ENCODE measurements at regions not wholly inside any gene's neighbourhood (a gene's known extent, or its start where the extent isn't known, plus 50 kb on each side); places are given as distances from the start of the nearest gene placed in this dataset.

DNA sequence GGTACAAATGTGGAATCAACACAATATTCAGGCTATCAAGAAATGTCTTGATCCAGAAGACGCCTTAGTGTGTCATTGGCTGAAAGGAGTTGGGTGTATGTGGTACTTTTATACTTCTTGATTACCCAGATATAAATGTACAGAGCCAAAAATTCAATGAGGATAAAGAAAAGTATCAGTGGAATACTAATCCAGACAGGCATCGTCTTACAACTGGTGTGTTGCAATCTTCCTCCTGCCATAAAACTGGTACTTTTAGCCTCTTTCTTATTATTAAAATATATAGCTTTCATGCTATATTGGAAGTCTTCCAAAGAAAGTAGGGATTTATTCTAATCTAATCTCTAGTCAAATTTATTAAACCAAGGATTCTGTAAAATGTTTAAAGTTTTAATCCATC is 388.6 kb upstream of the MIR17HG start:
- no peaks in the 10 kb centered on the region for H3K27me3 ChIP-seq (ENCODE audit: control insufficient read depth, insufficient read depth, low read length)
- no peak overlapping the region for H3K27ac ChIP-seq (ENCODE audit: low read depth, low read length)
- no CpG with 5 or more reads among the region's 2 CpGs for WGBS (ENCODE audit: insufficient coverage)
- DNase-seq (ENCODE audit: low read depth in 4 of 6, low spot score in 6 of 6), result no peak
- no peaks in the 10 kb centered on the region for H3K4me1 ChIP-seq (ENCODE audit: control insufficient read depth, insufficient read depth, low read length)
- H3K36me3 ChIP-seq (ENCODE audit: control insufficient read depth, insufficient read depth, low read length), result no peaks in the 10 kb centered on the region
- H3K9me3 ChIP-seq (ENCODE audit: control insufficient read depth, insufficient read depth, low read length), result no peaks in the 10 kb centered on the region
- no peak overlapping the region for H3K4me3 ChIP-seq (ENCODE audit: low read depth, low read length)

DNA sequence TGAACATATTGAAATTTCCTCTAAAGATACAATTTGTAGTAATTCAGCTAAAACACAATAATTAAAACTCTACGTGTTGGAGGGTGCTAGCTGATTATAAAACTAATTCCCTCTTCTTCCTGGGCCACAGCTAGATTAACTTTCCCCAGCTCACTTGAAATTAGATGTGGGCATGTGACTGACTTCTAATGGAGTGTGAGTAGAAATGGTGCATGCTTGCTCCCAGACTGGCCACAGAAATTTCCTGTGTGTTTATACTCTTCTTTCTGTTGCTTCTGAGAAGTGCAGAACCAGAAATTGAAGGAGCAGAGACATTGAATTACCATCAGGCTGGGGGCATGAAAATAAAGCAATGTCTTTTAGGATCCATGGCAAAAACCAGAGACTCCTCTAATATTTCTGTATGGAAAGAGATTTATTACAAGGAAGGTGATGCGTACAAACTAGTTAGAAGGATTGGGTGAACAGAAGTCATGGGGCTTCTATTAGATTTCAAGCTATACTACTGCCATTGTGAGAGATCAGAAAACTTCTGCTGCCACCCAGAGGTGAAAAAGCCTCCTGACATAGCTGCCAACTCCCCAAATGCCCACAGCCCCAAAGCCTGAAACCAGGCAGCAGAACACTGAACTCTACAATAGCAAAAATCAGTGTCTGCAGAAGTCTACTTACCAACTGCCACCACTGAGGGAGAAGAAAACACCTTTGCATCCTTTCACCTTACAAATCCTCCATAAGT is 379.2 kb upstream of the MIR17HG start:
- H3K36me3 ChIP-seq (ENCODE audit: control insufficient read depth, insufficient read depth, low read length), result no peaks in the 10 kb centered on the region
- WGBS (ENCODE audit: insufficient coverage), result no CpG with 5 or more reads among the region's 2 CpGs
- DNase-seq (ENCODE audit: low read depth in 4 of 6, low spot score in 6 of 6), result peak in 5 of 6 donors; percentile 8 to 77 (median 22)
- H3K4me1 ChIP-seq (ENCODE audit: control insufficient read depth, insufficient read depth, low read length), result no peaks in the 10 kb centered on the region
- H3K27ac ChIP-seq (ENCODE audit: low read depth, low read length), result no peak overlapping the region
- H3K9me3 ChIP-seq (ENCODE audit: control insufficient read depth, insufficient read depth, low read length), result no peaks in the 10 kb centered on the region
- no peaks in the 10 kb centered on the region for H3K27me3 ChIP-seq (ENCODE audit: control insufficient read depth, insufficient read depth, low read length)
- no peak overlapping the region for H3K4me3 ChIP-seq (ENCODE audit: low read depth, low read length)

DNA sequence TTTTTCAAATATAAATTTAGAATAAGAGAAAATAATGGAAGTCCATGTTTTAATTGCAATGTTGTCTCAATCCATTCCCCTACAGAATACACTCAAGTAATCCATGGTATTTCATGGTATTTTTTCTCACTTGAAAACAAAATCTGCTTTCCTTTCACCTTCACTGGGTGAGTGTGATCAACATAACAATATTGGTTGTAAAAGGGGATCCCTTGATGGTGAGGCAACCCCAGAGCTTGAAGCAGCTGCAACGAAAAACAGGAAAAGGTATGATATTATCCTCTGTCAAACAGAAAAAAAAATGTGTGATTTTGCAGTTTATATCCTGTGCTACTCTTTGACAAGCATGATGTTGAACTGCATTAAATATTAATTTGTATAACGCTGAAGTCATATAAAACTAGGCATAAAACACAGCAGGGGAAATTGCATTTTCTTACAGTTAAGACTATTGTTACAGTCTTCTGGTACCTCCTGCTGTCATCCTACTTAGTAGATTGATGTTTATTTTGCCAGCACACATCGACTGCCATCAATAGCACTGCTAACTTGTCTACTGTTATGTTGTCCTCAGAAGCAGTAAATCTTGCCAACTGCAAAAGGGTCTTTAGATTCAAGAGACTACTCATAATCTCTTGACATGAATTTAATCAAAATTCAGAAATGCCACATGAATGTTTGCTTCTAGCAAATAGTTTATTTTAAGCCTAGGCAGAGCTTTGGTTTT is 373.1 kb upstream of the MIR17HG start:
- Histone ChIP-seq H3K4me1 (ENCODE audit: control insufficient read depth, insufficient read depth, low read length) (no peaks in the 10 kb centered on the region), H3K27me3 (ENCODE audit: control insufficient read depth, insufficient read depth, low read length) (no peaks in the 10 kb centered on the region), H3K9me3 (ENCODE audit: control insufficient read depth, insufficient read depth, low read length) (no peaks in the 10 kb centered on the region), H3K36me3 (ENCODE audit: control insufficient read depth, insufficient read depth, low read length) (no peaks in the 10 kb centered on the region), H3K27ac (ENCODE audit: low read depth, low read length) (no peak overlapping the region), H3K4me3 (ENCODE audit: low read depth, low read length) (no peak overlapping the region)
- peak in 2 of 6 donors; percentile 25 to 79 for DNase-seq (ENCODE audit: low read depth in 4 of 6, low spot score in 6 of 6)
- no CpG with 5 or more reads among the region's 3 CpGs for WGBS (ENCODE audit: insufficient coverage)

DNA sequence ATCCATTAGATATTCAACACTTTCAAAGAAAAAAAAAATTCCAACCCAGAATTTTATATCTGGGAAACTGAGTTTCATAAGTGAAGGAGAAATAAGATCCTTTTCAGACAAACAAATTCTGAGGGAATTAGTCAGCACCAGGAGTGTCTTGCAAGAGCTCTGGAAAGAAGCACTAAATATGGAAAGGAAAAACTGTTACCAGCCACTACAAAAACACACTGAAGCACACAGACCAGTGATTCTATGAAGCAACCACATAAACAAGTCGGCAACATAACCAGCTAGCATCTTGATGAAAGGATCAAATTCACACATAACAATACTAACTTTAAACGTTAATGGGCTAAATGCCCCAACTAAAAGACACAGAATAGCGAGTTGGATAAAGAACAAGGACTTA is 368.4 kb upstream of the MIR17HG start:
- H3K9me3 ChIP-seq (ENCODE audit: control insufficient read depth, insufficient read depth, low read length), result no peaks in the 10 kb centered on the region
- H3K36me3 ChIP-seq (ENCODE audit: control insufficient read depth, insufficient read depth, low read length), result no peaks in the 10 kb centered on the region
- WGBS (ENCODE audit: insufficient coverage), result no CpG with 5 or more reads among the region's 3 CpGs
- no peaks in the 10 kb centered on the region for H3K4me1 ChIP-seq (ENCODE audit: control insufficient read depth, insufficient read depth, low read length)
- no peaks in the 10 kb centered on the region for H3K27me3 ChIP-seq (ENCODE audit: control insufficient read depth, insufficient read depth, low read length)
- DNase-seq (ENCODE audit: low read depth in 4 of 6, low spot score in 6 of 6), result no peak
- H3K4me3 ChIP-seq (ENCODE audit: low read depth, low read length), result no peak overlapping the region
- H3K27ac ChIP-seq (ENCODE audit: low read depth, low read length), result no peak overlapping the region

DNA sequence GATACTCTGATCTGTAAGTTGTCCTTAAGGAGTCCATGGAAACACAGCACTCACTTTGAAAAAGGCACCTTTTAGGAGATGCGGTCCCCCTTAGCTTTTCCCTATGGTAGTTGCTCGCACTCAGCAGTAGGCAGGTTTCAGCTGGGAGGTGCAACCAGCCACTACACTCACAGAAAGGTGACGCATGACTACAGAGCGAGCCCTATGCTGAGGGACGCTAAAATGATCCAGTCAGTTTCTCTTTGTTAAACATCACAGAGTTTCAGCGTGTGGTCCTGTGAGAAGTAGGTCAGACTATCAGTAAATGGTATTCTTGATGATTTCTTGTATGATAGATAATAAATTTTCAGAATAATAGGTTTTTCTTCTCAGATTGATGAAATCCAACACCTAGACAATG is 362.7 kb upstream of the MIR17HG start:
- Histone ChIP-seq H3K9me3 (ENCODE audit: control insufficient read depth, insufficient read depth, low read length) (no peaks in the 10 kb centered on the region), H3K36me3 (ENCODE audit: control insufficient read depth, insufficient read depth, low read length) (no peaks in the 10 kb centered on the region), H3K4me3 (ENCODE audit: low read depth, low read length) (no peak overlapping the region), H3K27me3 (ENCODE audit: control insufficient read depth, insufficient read depth, low read length) (no peaks in the 10 kb centered on the region), H3K4me1 (ENCODE audit: control insufficient read depth, insufficient read depth, low read length) (no peaks in the 10 kb centered on the region), H3K27ac (ENCODE audit: low read depth, low read length) (no peak overlapping the region)
- DNase-seq (ENCODE audit: low read depth in 4 of 6, low spot score in 6 of 6), result no peak
- 85% methylated on average over 5 of the region's 6 CpGs for WGBS (ENCODE audit: insufficient coverage)

DNA sequence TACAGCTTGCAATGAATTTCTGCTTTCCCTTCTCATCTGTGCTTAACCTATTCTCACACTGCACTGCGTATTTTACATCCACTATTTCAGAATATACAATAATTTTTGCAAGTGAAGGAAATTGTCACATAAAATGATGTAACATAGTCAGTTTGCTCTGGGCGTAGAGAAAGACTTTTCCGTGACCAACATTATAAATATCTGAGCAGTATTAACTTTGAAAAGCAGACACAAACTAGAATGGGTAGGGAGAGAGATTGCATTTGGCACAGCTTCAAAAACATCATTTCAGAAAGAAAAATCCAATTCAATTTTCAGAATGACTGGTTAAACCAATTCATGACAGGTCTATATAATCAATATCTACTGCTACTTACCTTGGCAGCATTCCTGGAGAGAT is 352.5 kb upstream of the MIR17HG start:
- peak in 2 of 6 donors; percentile 45 to 61 for DNase-seq (ENCODE audit: low read depth in 4 of 6, low spot score in 6 of 6)
- no peaks in the 10 kb centered on the region for H3K4me1 ChIP-seq (ENCODE audit: control insufficient read depth, insufficient read depth, low read length)
- WGBS (ENCODE audit: insufficient coverage), result no CpG with 5 or more reads among the region's 3 CpGs
- no peak overlapping the region for H3K27ac ChIP-seq (ENCODE audit: low read depth, low read length)
- H3K27me3 ChIP-seq (ENCODE audit: control insufficient read depth, insufficient read depth, low read length), result no peaks in the 10 kb centered on the region
- H3K4me3 ChIP-seq (ENCODE audit: low read depth, low read length), result no peak overlapping the region
- H3K36me3 ChIP-seq (ENCODE audit: control insufficient read depth, insufficient read depth, low read length), result no peaks in the 10 kb centered on the region
- H3K9me3 ChIP-seq (ENCODE audit: control insufficient read depth, insufficient read depth, low read length), result no peaks in the 10 kb centered on the region

DNA sequence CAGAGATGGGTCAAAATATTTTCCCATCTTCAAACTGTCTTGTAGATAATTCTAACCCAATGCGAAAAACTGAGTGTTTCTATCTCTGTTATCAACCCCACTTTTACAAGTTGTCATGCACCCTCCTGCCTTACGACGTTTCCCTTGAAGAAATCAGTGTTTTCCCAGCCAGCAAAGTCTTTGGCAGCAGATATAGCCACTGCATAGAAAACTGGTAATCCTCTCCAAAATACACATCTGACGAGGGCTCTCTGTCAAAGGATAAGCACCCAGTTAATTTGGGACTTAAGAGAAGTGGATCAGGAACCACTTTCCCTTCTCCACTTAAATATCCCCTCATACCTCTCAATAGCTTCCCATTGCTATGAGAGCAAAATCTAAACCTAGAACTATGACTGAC is 351.9 kb upstream of the MIR17HG start:
- Histone ChIP-seq H3K27me3 (ENCODE audit: control insufficient read depth, insufficient read depth, low read length) (no peaks in the 10 kb centered on the region), H3K4me3 (ENCODE audit: low read depth, low read length) (no peak overlapping the region), H3K27ac (ENCODE audit: low read depth, low read length) (no peak overlapping the region), H3K36me3 (ENCODE audit: control insufficient read depth, insufficient read depth, low read length) (no peaks in the 10 kb centered on the region), H3K9me3 (ENCODE audit: control insufficient read depth, insufficient read depth, low read length) (no peaks in the 10 kb centered on the region), H3K4me1 (ENCODE audit: control insufficient read depth, insufficient read depth, low read length) (no peaks in the 10 kb centered on the region)
- WGBS (ENCODE audit: insufficient coverage), result 64% methylated on average over 3 of the region's 4 CpGs
- DNase-seq (ENCODE audit: low read depth in 4 of 6, low spot score in 6 of 6), result peak in 1 of 6 donors; percentile 81

DNA sequence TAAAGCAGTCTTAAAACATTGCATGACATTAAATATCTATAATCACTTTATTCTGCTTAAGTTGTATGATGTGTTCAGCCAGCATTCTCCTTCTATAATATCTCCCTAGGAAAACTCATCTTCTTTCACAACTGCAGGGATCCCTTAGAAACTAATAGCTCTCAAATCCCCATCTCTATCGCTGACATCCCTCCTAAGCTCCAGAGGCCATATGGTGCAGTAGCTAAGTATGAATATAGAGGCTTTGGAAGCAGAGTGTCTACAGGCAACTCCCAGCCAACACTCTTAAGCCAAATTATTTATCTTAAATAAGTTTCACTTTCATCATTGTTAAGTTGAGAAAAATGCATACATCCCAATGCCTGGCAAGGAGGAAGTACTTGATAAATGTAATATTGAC is 349.5 kb upstream of the MIR17HG start:
- H3K36me3 ChIP-seq (ENCODE audit: control insufficient read depth, insufficient read depth, low read length), result no peaks in the 10 kb centered on the region
- H3K4me1 ChIP-seq (ENCODE audit: control insufficient read depth, insufficient read depth, low read length), result no peaks in the 10 kb centered on the region
- DNase-seq (ENCODE audit: low read depth in 4 of 6, low spot score in 6 of 6), result peak in 2 of 6 donors; percentile 22 to 73
- no peaks in the 10 kb centered on the region for H3K27me3 ChIP-seq (ENCODE audit: control insufficient read depth, insufficient read depth, low read length)
- no peak overlapping the region for H3K27ac ChIP-seq (ENCODE audit: low read depth, low read length)
- WGBS (ENCODE audit: insufficient coverage), result no CpG with 5 or more reads among the region's 1 CpG
- H3K4me3 ChIP-seq (ENCODE audit: low read depth, low read length), result no peak overlapping the region
- no peaks in the 10 kb centered on the region for H3K9me3 ChIP-seq (ENCODE audit: control insufficient read depth, insufficient read depth, low read length)

DNA sequence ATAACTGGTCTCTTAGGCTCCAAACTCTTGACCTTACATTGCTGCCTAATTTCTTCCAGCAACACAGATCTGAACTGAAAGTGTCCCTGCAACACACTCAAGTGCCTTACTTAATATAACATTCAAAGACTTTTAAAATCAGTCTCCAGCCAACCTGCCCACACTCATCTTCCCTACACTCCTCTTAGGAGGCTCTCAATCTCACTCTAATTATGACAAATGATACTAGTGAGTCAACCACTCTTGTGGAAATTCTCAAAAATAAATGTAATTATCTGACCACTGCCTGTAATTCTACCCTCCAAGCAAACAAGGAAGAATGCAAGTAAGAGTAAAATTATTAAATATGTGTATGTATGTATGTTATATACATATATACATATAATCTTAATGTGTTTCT is 348.1 kb upstream of the MIR17HG start:
- no peak for DNase-seq (ENCODE audit: low read depth in 4 of 6, low spot score in 6 of 6)
- Histone ChIP-seq H3K36me3 (ENCODE audit: control insufficient read depth, insufficient read depth, low read length) (no peaks in the 10 kb centered on the region), H3K4me3 (ENCODE audit: low read depth, low read length) (no peak overlapping the region), H3K9me3 (ENCODE audit: control insufficient read depth, insufficient read depth, low read length) (no peaks in the 10 kb centered on the region), H3K27ac (ENCODE audit: low read depth, low read length) (no peak overlapping the region), H3K27me3 (ENCODE audit: control insufficient read depth, insufficient read depth, low read length) (no peaks in the 10 kb centered on the region), H3K4me1 (ENCODE audit: control insufficient read depth, insufficient read depth, low read length) (no peaks in the 10 kb centered on the region)

DNA sequence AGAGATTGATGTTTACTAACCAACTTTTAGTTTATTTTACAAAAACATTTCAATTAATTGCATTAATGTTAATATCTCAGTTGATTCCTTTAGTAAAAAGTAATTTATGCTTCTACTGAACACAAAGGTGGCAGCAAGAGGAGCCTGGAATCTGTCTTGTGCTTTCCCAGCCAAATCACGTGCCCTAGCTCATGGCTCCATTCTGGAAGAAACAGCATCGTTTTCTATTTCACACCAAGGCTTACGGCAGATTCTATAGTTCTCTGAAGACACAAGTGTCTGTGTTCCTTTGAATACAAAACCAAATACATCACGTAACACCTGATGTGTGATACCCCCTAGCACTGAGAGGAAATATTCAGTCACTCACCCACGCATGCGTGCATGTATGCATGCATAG is 346.1 kb upstream of the MIR17HG start:
- Histone ChIP-seq H3K27me3 (ENCODE audit: control insufficient read depth, insufficient read depth, low read length) (no peaks in the 10 kb centered on the region), H3K27ac (ENCODE audit: low read depth, low read length) (no peak overlapping the region), H3K4me3 (ENCODE audit: low read depth, low read length) (no peak overlapping the region), H3K4me1 (ENCODE audit: control insufficient read depth, insufficient read depth, low read length) (no peaks in the 10 kb centered on the region), H3K36me3 (ENCODE audit: control insufficient read depth, insufficient read depth, low read length) (no peaks in the 10 kb centered on the region), H3K9me3 (ENCODE audit: control insufficient read depth, insufficient read depth, low read length) (no peaks in the 10 kb centered on the region)
- 75% methylated on average over 4 of the region's 6 CpGs for whole genome bisulfite sequencing (ENCODE audit: insufficient coverage)
- DNase-seq (ENCODE audit: low read depth in 4 of 6, low spot score in 6 of 6), result peak in 1 of 6 donors; percentile 59

All from spinal cord (tissue), 9 donors.